ENCODE measurements at regions not wholly inside any gene's neighbourhood (a gene's known extent, or its start where the extent isn't known, plus 50 kb on each side); places are given as distances from the start of the nearest gene placed in this dataset.

GRCh38 chr4:38311495-38312126 lies 351.4 kb downstream of the PTTG2 start:
- TF ChIP-seq YY1 (IDR thresholded peaks at IDR 0.05; ENCODE audit: extremely low read depth, insufficient replicate concordance, low read depth, low read length) (no peak), CTCF (IDR thresholded peaks at IDR 0.05 in 2 of 3, conservative IDR thresholded peaks at IDR 0.05 in 1 of 3; ENCODE audit: borderline replicate concordance in 1 of 3, insufficient read depth in 1 of 3, low read depth in 2 of 3, low read length in 2 of 3) (no peak), POLR2A (IDR thresholded peaks at IDR 0.05; ENCODE audit: borderline replicate concordance, extremely low read depth, insufficient read depth, insufficient read length) (no peak), SIN3A (IDR thresholded peaks at IDR 0.05; ENCODE audit: low read depth) (no peak), RAD21 (IDR thresholded peaks at IDR 0.05; ENCODE audit: low read depth) (no peak), EZH2phosphoT487 (IDR thresholded peaks at IDR 0.05; ENCODE audit: borderline replicate concordance) (no peak)
